ENCODE measurements at regions not wholly inside any gene's neighbourhood (a gene's known extent, or its start where the extent isn't known, plus 50 kb on each side); places are given as distances from the start of the nearest gene placed in this dataset.

- H3K27ac ChIP-seq (ENCODE audit: extremely low read length, insufficient read depth, low read length) = no peak overlapping the region
- H2AFZ ChIP-seq (ENCODE audit: low read length) = no peak overlapping the region
- no TSS peak for BruUV-seq (replicated peaks)
- H3K9me3 ChIP-seq (ENCODE audit: low read length) = no peaks in the 10 kb centered on the region
- CTCF ChIA-PET (ENCODE audit: low intra/inter-chr PET ratio, low total read pairs) = no interaction called here
- no peak for TF ChIP-seq ZNF468 (CRISPR knock-in tag; IDR thresholded peaks at IDR 0.05)
- no peak for TF ChIP-seq PHF21A (CRISPR knock-in tag; IDR thresholded peaks at IDR 0.05)
- no peak for TF ChIP-seq ZNF10 (CRISPR knock-in tag; IDR thresholded peaks at IDR 0.05; ENCODE audit: borderline replicate concordance, low read depth)
- TF ChIP-seq ZBTB8A (CRISPR knock-in tag; IDR thresholded peaks at IDR 0.05; ENCODE audit: borderline replicate concordance, low read depth) = no peak
- TF ChIP-seq CAMTA2 (CRISPR knock-in tag; IDR thresholded peaks at IDR 0.05; ENCODE audit: borderline replicate concordance) = no peak
- TF ChIP-seq, protein P1, sequence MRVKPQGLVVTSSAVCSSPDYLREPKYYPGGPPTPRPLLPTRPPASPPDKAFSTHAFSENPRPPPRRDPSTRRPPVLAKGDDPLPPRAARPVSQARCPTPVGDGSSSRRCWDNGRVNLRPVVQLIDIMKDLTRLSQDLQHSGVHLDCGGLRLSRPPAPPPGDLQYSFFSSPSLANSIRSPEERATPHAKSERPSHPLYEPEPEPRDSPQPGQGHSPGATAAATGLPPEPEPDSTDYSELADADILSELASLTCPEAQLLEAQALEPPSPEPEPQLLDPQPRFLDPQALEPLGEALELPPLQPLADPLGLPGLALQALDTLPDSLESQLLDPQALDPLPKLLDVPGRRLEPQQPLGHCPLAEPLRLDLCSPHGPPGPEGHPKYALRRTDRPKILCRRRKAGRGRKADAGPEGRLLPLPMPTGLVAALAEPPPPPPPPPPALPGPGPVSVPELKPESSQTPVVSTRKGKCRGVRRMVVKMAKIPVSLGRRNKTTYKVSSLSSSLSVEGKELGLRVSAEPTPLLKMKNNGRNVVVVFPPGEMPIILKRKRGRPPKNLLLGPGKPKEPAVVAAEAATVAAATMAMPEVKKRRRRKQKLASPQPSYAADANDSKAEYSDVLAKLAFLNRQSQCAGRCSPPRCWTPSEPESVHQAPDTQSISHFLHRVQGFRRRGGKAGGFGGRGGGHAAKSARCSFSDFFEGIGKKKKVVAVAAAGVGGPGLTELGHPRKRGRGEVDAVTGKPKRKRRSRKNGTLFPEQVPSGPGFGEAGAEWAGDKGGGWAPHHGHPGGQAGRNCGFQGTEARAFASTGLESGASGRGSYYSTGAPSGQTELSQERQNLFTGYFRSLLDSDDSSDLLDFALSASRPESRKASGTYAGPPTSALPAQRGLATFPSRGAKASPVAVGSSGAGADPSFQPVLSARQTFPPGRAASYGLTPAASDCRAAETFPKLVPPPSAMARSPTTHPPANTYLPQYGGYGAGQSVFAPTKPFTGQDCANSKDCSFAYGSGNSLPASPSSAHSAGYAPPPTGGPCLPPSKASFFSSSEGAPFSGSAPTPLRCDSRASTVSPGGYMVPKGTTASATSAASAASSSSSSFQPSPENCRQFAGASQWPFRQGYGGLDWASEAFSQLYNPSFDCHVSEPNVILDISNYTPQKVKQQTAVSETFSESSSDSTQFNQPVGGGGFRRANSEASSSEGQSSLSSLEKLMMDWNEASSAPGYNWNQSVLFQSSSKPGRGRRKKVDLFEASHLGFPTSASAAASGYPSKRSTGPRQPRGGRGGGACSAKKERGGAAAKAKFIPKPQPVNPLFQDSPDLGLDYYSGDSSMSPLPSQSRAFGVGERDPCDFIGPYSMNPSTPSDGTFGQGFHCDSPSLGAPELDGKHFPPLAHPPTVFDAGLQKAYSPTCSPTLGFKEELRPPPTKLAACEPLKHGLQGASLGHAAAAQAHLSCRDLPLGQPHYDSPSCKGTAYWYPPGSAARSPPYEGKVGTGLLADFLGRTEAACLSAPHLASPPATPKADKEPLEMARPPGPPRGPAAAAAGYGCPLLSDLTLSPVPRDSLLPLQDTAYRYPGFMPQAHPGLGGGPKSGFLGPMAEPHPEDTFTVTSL (CRISPR knock-in tag; IDR thresholded peaks at IDR 0.05; ENCODE audit: borderline replicate concordance) = no peak
- H4K20me1 ChIP-seq (ENCODE audit: insufficient read depth, low read length) = no peaks in the 10 kb centered on the region
- WGBS (ENCODE audit: low lambda C conversion rate) = 20% methylated on average over 8 of the region's 8 CpGs
- ATAC-seq (no peak), FAIRE-seq (no peak), DNase-seq (ENCODE audit: low spot score) (no peak)
- H3K4me3 ChIP-seq (replicated peaks in 1 of 3; ENCODE audit: insufficient read depth in 1 of 3, low read depth in 2 of 3, low read length in 3 of 3) = no peak overlapping the region
- H3K79me2 ChIP-seq (ENCODE audit: insufficient read depth, low read length) = no peaks in the 10 kb centered on the region
- H3K36me3 ChIP-seq (replicated peaks in 1 of 2; ENCODE audit: control insufficient read depth in 1 of 2, insufficient read depth in 2 of 2, low read length in 2 of 2) = no peaks in the 10 kb centered on the region
- in situ Hi-C loops (cut with HindIII; ENCODE audit: extremely low pct_ligation_motif_present, low pct_unique_long_range_greater_than_20kb) = no loop called here
- H3K27me3 ChIP-seq (ENCODE audit: control insufficient read depth in 1 of 2, insufficient read depth in 2 of 2, low read length in 2 of 2) = no peaks in the 10 kb centered on the region
- no peak overlapping the region for H3K9ac ChIP-seq (ENCODE audit: insufficient read depth, low read depth, low read length)
- H3K4me2 ChIP-seq (ENCODE audit: low read depth, low read length) = no peak overlapping the region
- intact Hi-C loops (cut with micrococcal nuclease; ENCODE audit: unreplicated experiment) = no loop called here
- no peaks in the 10 kb centered on the region for H3K4me1 ChIP-seq (ENCODE audit: insufficient read depth, low read length)
- POLR2A ChIA-PET = no interaction called here
These were observed 819.5 kb downstream of the DIAPH3 start for GRCh38 chr13:59343993-59344822.

Data from HepG2 (cell line).